GM21526 (cell line): ENCODE measurements at regions not wholly inside any gene's neighbourhood (a gene's known extent, or its start where the extent isn't known, plus 50 kb on each side); places are given as distances from the start of the nearest gene placed in this dataset.

ENCODE experiments used
- ATAC-seq: cut with Tn5 transposase; IDR thresholded peaks from one replicate; pipeline ENCODE4 v1.9.1; 2021; ENCODE audit warnings: moderate library complexity; ENCODE audit not compliant: unreplicated experiment, low FRiP score

- no peak for ATAC-seq
Measured at GRCh38 chr12:4223273-4223845, 50.2 kb upstream of the CCND2 start.

GRCh38 chr12:4221258-4221620, 52.3 kb upstream of the CCND2 start:
- no peak for ATAC-seq

GRCh38 chr12:4220536-4221257, 52.9 kb upstream of the CCND2 start:
- no peak for ATAC-seq

DNA sequence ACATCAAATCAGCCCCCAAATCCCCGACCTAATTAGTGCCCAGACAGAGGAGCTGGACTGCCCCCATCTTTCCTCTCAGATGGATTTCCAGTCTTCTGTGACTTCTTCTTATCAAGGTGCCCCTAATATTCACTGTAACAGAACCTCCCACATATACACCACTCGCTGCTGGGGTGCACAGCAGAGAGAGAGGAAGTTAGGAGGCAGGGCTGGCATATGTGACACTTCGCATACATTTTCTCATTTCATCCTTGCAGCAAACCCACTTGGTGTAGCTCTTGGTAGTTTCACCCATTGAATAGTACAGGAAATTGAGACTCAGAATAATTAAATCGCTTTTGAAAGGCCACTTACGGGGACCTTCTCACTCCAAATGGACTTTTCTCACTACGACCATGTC, 56.5 kb upstream of the CCND2 start:
- ATAC-seq: no peak

DNA sequence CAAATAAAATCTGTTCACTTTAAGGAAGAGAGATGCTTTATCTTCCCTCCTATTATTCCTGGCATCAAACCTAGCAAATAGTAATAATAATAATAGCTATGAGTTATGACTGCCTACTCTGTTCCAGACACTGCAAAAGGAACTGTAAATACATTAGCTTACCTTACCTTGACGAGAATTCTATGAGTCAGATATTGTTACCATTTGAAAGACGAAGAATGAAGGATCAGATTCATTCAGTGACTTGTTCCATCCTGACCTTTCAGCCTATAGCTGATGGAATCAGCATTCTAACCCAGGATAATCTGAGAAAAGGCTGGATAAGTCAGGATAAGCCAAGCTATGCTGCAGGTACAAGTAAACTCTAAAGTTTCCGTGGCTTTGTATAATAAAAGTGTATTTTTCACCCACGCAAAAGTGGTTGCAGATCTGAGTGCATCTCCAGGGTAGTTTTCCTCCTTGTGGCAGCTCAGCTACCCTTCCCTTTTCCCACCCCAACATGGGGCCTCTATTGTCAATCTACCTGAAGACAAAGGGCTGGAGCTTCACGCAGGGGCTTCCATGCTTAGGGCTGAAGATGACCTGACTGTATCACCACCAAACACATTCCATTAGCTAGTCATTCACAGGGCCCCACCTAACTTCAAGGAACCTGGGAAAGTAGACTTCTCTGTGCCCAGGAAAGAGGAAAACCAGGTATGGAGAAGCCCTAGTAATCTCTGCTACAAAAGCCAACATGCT, 57.2 kb upstream of the CCND2 start:
- no peak for ATAC-seq

GRCh38 chr12:4215229-4216186, 58.1 kb upstream of the CCND2 start:
- ATAC-seq: peak; percentile 61

DNA sequence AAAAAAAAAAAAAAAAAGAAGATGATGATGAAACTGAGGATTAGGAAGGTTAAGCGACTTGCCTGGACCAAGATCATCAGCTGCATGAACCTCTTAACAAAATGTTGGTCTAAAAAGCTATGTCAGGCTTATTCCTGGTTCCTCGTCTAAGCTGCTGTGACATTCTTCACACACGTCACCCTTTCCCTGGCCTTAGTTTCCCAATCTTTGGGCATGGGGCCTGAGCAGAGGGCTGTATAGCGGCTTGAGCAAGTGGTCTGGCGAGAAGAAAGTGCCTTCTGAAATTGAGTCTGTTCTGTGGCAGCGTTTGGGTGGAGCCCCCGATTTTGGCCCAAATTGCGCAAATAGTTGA, 58.7 kb upstream of the CCND2 start:
- peak; percentile 4 for ATAC-seq

GRCh38 chr12:4213471-4213870, 60.1 kb upstream of the CCND2 start:
- ATAC-seq: no peak

DNA sequence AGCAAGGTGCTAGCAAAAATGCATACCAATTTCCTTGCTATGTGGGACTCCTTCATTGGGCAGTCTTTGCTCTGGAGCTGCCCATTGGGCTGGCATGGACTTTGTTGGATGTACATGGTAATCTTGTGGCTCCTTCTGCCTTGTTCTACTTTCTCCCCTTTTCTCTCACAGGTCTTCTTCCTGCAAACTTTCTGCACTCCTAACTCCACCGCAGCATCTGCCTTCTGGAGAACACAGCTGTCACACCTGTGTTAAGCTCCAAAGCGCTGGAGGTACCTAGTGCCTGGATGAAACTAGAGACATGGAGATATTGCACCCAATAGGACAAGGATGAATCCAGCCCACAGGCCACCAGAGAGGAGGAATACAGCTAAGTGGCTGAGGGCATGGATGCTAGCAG, 60.7 kb upstream of the CCND2 start:
- no peak for ATAC-seq

DNA sequence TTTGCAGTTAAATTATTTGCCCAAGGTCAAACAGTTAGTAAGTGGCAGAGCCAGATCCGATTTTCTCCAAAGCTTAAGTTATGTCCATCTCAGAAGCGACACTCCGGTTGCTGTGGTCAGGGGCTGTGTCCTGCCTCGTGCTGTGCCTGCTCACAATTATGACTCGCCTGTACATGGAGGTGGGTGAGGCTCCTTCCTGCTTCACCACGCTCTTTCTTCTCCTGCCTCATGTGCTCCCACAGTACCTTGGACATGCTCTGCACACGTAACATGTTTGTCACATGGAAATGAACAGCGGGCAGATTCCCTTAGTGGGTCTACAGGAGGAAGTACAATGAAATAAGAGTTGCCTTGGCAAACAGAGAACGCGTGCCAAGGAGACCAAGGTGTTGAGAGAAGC, 62.2 kb upstream of the CCND2 start:
- no peak for ATAC-seq

- no peak for ATAC-seq
Measured at GRCh38 chr12:4210183-4210582, 63.4 kb upstream of the CCND2 start.

- no peak for ATAC-seq
Measured at GRCh38 chr12:4206470-4206869, 67.1 kb upstream of the CCND2 start.

DNA sequence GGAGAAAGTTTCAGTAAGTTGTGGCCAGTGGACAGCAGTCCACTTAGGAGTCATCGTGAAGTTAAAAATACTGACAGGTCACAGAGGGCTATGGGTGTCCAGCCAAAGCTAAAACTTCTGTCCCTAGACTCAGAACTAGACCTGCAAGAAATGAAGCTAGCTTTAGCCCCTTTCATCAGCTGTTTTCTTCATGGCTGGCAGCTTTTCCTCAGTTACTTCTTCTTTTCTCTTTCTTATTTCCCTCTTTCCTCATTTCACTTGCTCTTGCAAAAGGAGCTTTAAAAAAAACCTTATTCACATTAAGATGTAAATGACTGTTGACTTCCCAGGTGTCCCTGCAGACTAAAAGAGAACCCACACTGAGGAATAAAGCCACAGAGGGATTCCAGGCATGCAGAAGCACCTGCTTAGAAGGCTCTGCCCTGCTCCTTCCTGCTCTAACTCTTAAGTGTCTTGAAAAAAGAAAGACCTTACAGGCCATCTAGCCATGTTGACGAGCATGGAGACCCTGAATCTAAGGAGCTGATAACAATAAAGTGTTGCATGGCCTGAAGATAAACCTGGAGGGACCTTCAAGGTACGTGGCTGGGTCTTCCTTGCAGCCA, 69.7 kb upstream of the CCND2 start:
- no peak for ATAC-seq

DNA sequence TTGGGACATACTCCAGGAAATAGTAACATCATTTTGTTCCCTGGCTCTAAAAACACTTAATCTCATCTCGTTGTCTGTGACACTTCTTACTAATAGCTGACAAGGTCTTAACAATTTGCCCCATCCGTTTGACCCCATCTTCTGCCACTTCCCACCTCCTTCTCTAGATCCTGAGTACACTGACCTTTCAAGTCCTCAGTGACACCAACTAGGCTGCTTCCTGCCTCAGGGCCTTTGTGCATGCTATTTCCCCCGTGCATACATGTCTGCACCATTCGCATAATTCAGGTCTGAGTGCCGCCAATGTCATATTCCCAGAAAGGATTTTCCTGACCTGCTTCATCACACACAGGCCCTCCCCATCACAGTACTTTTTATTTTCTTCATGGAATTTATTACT, 70.6 kb upstream of the CCND2 start:
- ATAC-seq: no peak

DNA sequence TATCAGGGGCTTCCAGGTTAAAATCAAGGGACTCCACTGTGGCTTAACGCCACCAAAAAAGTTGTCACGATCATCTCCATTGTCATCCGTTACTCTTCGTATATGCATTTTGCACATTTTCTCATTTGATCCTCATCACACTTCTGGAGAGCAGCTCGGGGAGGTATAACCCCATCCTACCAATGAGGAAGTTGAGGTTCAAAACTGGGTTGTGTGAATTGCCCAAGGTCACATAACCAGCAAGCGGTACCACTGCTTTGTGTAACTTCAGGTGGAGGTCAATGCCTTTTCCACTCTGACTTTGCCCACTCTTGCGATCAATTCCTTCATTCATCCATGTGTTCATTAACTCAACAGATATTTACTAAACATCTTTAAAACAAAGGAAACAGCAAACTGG, 71.1 kb upstream of the CCND2 start:
- ATAC-seq: no peak

DNA sequence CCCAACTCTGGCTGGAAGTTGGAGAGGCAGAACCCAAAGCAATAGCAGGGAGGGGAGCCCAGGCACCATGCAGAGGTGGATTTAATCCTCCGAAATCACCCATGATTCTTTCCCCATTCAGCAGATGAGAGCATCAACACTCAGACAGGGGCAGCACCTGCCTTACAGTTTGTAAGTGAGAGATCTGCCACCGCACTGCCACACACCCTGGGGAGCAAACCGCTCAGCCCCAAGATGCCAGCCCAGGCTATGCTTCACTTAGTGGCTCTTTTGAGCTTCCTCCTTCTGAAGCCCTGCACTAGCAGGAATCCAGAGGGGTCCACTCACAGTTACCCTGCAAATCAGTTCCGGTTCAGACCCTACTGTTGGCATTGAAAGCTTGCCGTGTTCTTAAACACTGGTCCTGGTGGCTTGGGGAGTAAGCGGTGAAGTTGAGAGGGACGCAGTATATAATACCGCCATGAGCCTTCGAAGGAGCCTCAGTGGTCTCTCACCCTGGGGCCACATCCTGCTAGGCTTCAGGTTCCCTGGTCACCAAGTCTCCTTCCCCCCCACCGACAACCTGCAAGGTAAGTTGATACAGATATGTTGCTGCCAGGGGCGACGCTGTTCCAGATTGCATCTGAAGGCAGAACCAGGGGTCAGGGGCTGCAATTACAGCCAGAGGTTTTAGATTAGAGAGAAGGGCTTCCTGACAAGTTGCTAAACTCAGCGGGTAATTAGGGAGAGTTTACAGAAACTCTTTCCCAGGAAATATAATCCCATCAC, 72.0 kb upstream of the CCND2 start:
- no peak for ATAC-seq

- ATAC-seq: no peak
Measured at GRCh38 chr12:4197922-4198763, 75.4 kb upstream of the CCND2 start.

- no peak for ATAC-seq
Measured at GRCh38 chr12:4196805-4197420, 76.6 kb upstream of the CCND2 start.

DNA sequence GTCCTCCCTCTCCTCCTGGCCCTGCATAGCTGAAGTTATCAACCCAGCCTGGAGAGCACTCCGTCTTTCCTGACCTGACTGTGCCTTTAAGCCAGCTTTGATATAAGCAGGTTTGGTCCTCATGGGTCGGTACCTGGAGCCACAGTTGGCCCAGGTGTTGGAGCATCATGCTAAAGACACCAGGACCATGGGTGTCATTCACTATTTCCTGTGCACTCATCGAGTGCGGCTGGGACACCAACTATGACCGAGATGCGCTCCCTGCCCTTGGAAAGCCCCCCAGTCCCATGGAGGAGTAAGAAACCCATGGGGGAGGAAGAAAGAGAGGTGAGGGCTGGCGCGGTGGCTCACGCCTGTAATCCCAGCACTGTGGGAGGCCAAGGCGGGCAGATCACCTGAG, 78.9 kb upstream of the CCND2 start:
- no peak for ATAC-seq
